Liver (tissue), 8 donors: ENCODE measurements at regions not wholly inside any gene's neighbourhood (a gene's known extent, or its start where the extent isn't known, plus 50 kb on each side); places are given as distances from the start of the nearest gene placed in this dataset.

ENCODE experiments used
- DNase-seq: peaks from one replicate; pipeline ENCODE4 v3.0.0-alpha.2; 2017; ENCODE audit warnings: low spot score
- H3K27ac ChIP-seq, 2 donors: one replicate each; pipeline ENCODE4 v1.7.0; 2013; ENCODE audit warnings: inconsistent platforms in 2 of 2, low read length in 2 of 2, control low read depth in 1 of 2, low read depth in 1 of 2, mild to moderate bottlenecking in 1 of 2
- H3K27me3 ChIP-seq, 4 donors: one replicate each; pipeline versions ENCODE4 v1.6.1 to v1.7.0; 2013; ENCODE audit warnings: low read length in 3 of 4, inconsistent platforms in 1 of 4, mild to moderate bottlenecking in 1 of 4, moderate library complexity in 1 of 4; ENCODE audit not compliant: control insufficient read depth in 4 of 4, insufficient read depth in 4 of 4
- H3K36me3 ChIP-seq, 4 donors: one replicate each; pipeline versions ENCODE4 v1.6.1 to v1.7.0; 2013; ENCODE audit warnings: low read length in 3 of 4, mild to moderate bottlenecking in 3 of 4, low read depth in 1 of 4, moderate library complexity in 1 of 4; ENCODE audit not compliant: control insufficient read depth in 4 of 4, insufficient read depth in 3 of 4
- H3K4me1 ChIP-seq, 4 donors: one replicate each; pipeline versions ENCODE4 v1.6.1 to v1.7.0; 2013; ENCODE audit warnings: low read length in 3 of 4, mild to moderate bottlenecking in 3 of 4, moderate library complexity in 1 of 4; ENCODE audit not compliant: control insufficient read depth in 4 of 4, insufficient read depth in 4 of 4
- H3K4me3 ChIP-seq, 3 donors: one replicate each; pipeline versions ENCODE4 v1.6.1 to v1.7.0; 2013; ENCODE audit warnings: low read length in 3 of 3, control low read depth in 1 of 3, low read depth in 1 of 3, mild to moderate bottlenecking in 1 of 3
- H3K9ac ChIP-seq, 2 donors: one replicate each; pipeline ENCODE4 v1.7.0; 2013; ENCODE audit warnings: low read length in 2 of 2, mild to moderate bottlenecking in 2 of 2, moderate library complexity in 2 of 2, control low read depth in 1 of 2, low read depth in 1 of 2
- H3K9me3 ChIP-seq, 4 donors: one replicate each; pipeline versions ENCODE4 v1.6.1 to v1.7.0; 2013; ENCODE audit warnings: low read length in 3 of 4; ENCODE audit not compliant: control insufficient read depth in 4 of 4
- ATF3 ChIP-seq: IDR thresholded peaks from 2 replicates; pipeline ENCODE4 v1.6.1; 2016; ENCODE audit warnings: antibody characterized with exemption
- CTCF ChIP-seq: fragments of 150-350 bp; IDR thresholded peaks from 2 replicates; pipeline ENCODE4 v1.5.1; 2017; ENCODE audit warnings: improper control_type of control experiment, low read depth, low read length; ENCODE audit not compliant: missing input control
- FOXA1 ChIP-seq: IDR thresholded peaks from 2 replicates; pipeline ENCODE4 v1.6.1; 2016; ENCODE audit warnings: antibody characterized with exemption
- FOXA2 ChIP-seq: IDR thresholded peaks from 2 replicates; pipeline ENCODE4 v1.6.1; 2016; ENCODE audit warnings: antibody characterized with exemption
- HNF4A ChIP-seq, 2 donors: conservative IDR thresholded peaks; 2 replicates each; pipeline ENCODE4 v1.6.1; 2016; ENCODE audit warnings: antibody characterized with exemption in 2 of 2, mild to moderate bottlenecking in 2 of 2
- HNF4G ChIP-seq: IDR thresholded peaks from 2 replicates; pipeline ENCODE4 v1.6.1; 2016; ENCODE audit warnings: antibody characterized with exemption
- JUND ChIP-seq, 2 donors: IDR thresholded peaks; 2 replicates each; pipeline ENCODE4 v1.6.1; 2016; ENCODE audit warnings: antibody characterized with exemption in 2 of 2
- NR2F2 ChIP-seq: IDR thresholded peaks from 2 replicates; pipeline ENCODE4 v1.6.1; 2016; ENCODE audit warnings: antibody characterized with exemption
- REST ChIP-seq: IDR thresholded peaks from 2 replicates; pipeline ENCODE4 v1.6.1; 2016; ENCODE audit warnings: antibody characterized with exemption, mild to moderate bottlenecking
- RXRA ChIP-seq, 2 donors: IDR thresholded peaks; 2 replicates each; pipeline ENCODE4 v1.6.1; 2017 to 2018; ENCODE audit warnings: antibody characterized with exemption in 2 of 2, mild to moderate bottlenecking in 1 of 2
- SP1 ChIP-seq: IDR thresholded peaks from 2 replicates; pipeline ENCODE4 v1.6.1; 2018; ENCODE audit warnings: antibody characterized with exemption, mild to moderate bottlenecking
- YY1 ChIP-seq: IDR thresholded peaks from 2 replicates; pipeline ENCODE4 v1.6.1; 2016; ENCODE audit warnings: antibody characterized with exemption, mild to moderate bottlenecking
- ZBTB33 ChIP-seq: IDR thresholded peaks from 2 replicates; pipeline ENCODE4 v1.6.1; 2016; ENCODE audit warnings: antibody characterized with exemption
- WGBS: extraction: QIAGEN DNeasy Blood & Tissue Kit; methylation state at CpG from one replicate; pipeline ENCODE4 v1.1.7; 2013; 5-methylcytosine and 5-hydroxymethylcytosine counted together
- donor health status: healthy.
- donor health status: healthy.
- donor health status: healthy.
- donor health status: healthy.
- donor health status: healthy.

GRCh38 chr17:22459331-22459952 is 767.1 kb downstream of the KCNJ18 start (continued):
- no peak for TF ChIP-seq ATF3
- no peak for TF ChIP-seq HNF4G
- no peak for TF ChIP-seq CTCF

GRCh38 chr17:22459953-22460350 is 767.6 kb downstream of the KCNJ18 start:
- Histone ChIP-seq H3K36me3 (no peaks in the 10 kb centered on the region), H3K27me3 (no peaks in the 10 kb centered on the region), H3K4me1 (no peaks in the 10 kb centered on the region), H3K9me3 (peaks cover 0 to 3% (median 0%) of the 10 kb centered on the region in 4 donors), H3K9ac (no peak overlapping the region), H3K27ac (no peak overlapping the region), H3K4me3 (no peak overlapping the region)
- WGBS: 81% methylated on average over 15 of the region's 15 CpGs
- no peak for DNase-seq
- TF ChIP-seq HNF4G (no peak), ATF3 (no peak), NR2F2 (no peak), REST (no peak), JUND (IDR thresholded peaks at IDR 0.05) (no peak), SP1 (no peak), RXRA (IDR thresholded peaks at IDR 0.05) (no peak), FOXA2 (no peak), FOXA1 (no peak), YY1 (no peak), CTCF (no peak), ZBTB33 (no peak), HNF4A (conservative IDR thresholded peaks at IDR 0.05) (no peak)
